ENCODE measurements at regions not wholly inside any gene's neighbourhood (a gene's known extent, or its start where the extent isn't known, plus 50 kb on each side); places are given as distances from the start of the nearest gene placed in this dataset.

- no peak for TF ChIP-seq CTCF (IDR thresholded peaks at IDR 0.05; ENCODE audit: borderline replicate concordance, extremely low read depth, low read length, poor library complexity, severe bottlenecking)
- TF ChIP-seq EZH2 (IDR thresholded peaks at IDR 0.05; ENCODE audit: borderline replicate concordance, low read depth, low read length, severe bottlenecking) = no peak
Observed at GRCh38 chr6:71153755-71154325, 134.8 kb upstream of the OGFRL1 start.

All from DND-41 (cell line).